ENCODE measurements at regions not wholly inside any gene's neighbourhood (a gene's known extent, or its start where the extent isn't known, plus 50 kb on each side); places are given as distances from the start of the nearest gene placed in this dataset.

- TF ChIP-seq CREB1 (IDR thresholded peaks at IDR 0.05; ENCODE audit: low read depth) (no peak), TEAD4 (IDR thresholded peaks at IDR 0.05) (no peak), EGR1 (IDR thresholded peaks at IDR 0.05) (no peak), NFIC (IDR thresholded peaks at IDR 0.05) (no peak)
Observed at GRCh38 chr2:83459456-83459855, 999.6 kb downstream of the SUCLG1 start.

DNA sequence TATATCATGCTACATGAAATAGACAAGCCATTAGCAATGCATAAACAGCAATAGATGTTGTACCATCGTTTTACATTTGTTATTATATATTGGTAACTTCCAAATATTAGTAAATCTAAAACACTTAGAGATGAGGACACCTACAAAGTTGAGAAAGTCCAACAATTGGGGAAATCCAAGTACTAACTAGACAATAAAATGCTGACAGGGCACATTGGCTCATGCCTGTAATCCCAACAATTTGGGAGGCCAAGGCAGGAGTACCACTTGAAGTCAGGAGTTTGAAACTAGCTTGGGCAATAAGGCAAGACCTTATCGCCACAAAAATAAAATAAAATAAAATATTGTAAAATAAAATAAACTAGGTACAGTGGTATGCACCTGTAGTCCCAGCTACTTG lies 1023.1 kb downstream of the SUCLG1 start:
- TF ChIP-seq FOXM1 (IDR thresholded peaks at IDR 0.05; ENCODE audit: borderline replicate concordance, low read depth) (no peak), TAF1 (IDR thresholded peaks at IDR 0.05; ENCODE audit: low read depth) (no peak), EGR1 (IDR thresholded peaks at IDR 0.05) (no peak), TEAD4 (IDR thresholded peaks at IDR 0.05) (no peak), EP300 (IDR thresholded peaks at IDR 0.05; ENCODE audit: borderline replicate concordance) (no peak), ZBTB7A (IDR thresholded peaks at IDR 0.05; ENCODE audit: low read depth) (no peak), CREB1 (IDR thresholded peaks at IDR 0.05; ENCODE audit: low read depth) (no peak), CEBPB (IDR thresholded peaks at IDR 0.05) (no peak)

DNA sequence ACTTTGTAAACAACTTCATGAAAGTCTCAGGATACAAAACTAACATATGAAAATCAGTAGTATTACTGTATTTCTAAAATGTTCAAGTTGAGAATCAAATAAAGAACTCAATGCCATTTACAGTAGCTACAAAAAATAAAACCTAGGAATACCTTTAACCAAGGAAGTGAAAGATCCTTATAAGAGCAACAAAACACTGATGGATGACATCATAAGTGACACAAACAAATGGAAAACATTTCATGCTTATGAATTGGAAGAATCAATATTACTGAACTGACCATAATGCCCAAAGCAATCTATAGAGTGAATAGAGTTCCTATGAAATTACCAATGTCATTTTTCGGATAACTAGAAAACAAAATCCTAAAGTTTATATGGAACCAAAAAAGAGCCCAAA lies 1038.1 kb downstream of the SUCLG1 start:
- TF ChIP-seq TEAD4 (IDR thresholded peaks at IDR 0.05) = no peak
- no peak for TF ChIP-seq EP300 (IDR thresholded peaks at IDR 0.05; ENCODE audit: borderline replicate concordance)
- no peak for TF ChIP-seq YY1 (IDR thresholded peaks at IDR 0.05; ENCODE audit: low read depth)
- TF ChIP-seq, protein P1, sequence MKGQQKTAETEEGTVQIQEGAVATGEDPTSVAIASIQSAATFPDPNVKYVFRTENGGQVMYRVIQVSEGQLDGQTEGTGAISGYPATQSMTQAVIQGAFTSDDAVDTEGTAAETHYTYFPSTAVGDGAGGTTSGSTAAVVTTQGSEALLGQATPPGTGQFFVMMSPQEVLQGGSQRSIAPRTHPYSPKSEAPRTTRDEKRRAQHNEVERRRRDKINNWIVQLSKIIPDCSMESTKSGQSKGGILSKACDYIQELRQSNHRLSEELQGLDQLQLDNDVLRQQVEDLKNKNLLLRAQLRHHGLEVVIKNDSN (IDR thresholded peaks at IDR 0.05) = no peak
- TF ChIP-seq EGR1 (IDR thresholded peaks at IDR 0.05) = no peak
- TF ChIP-seq NFIC (IDR thresholded peaks at IDR 0.05) = no peak
- no peak for TF ChIP-seq FOXM1 (IDR thresholded peaks at IDR 0.05; ENCODE audit: borderline replicate concordance, low read depth)
- no peak for TF ChIP-seq CEBPB (IDR thresholded peaks at IDR 0.05)
- no peak for TF ChIP-seq MAX (IDR thresholded peaks at IDR 0.05)
- TF ChIP-seq CREB1 (IDR thresholded peaks at IDR 0.05; ENCODE audit: low read depth) = no peak

DNA sequence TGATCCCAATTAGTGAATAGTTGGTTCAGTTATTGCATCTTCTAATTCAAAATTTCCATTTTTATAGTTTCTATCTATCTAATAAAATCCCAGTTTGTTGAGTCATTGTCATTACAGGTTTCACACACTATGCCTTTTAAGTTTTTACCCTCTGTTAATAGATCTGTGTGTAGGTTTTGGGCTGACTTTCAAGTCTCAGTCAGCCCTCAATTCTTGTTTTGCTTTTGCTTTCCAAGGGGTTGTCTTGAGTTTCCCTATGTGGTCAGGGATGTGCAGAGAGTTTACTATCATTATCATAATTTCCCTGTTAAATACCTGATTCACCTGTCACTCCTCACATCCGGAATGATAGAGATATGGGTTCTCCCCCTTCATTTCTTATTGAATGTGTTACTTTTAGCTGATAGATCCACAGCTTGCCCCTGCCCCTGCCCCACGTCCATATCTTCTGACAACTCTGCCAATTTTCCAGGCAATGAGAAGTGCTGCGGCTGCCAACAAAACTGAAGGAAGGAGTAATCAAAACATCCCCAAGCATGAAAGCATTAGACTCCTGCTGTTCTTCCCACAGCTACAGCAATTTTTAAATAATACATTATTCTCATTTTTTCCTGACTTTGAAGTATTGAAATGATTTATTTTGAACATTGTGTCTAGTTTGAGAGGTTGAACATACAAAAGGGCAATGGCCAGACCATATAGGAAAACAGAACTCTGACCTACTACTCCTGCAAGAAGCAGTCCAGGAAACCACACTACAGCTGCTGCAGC lies 1064.8 kb downstream of the SUCLG1 start:
- TF ChIP-seq YY1 (IDR thresholded peaks at IDR 0.05; ENCODE audit: low read depth) = no peak
- TF ChIP-seq TAF1 (IDR thresholded peaks at IDR 0.05; ENCODE audit: low read depth) = no peak
- no peak for TF ChIP-seq EGR1 (IDR thresholded peaks at IDR 0.05)
- TF ChIP-seq REST (IDR thresholded peaks at IDR 0.05; ENCODE audit: low read depth) = no peak
- no peak for TF ChIP-seq FOXM1 (IDR thresholded peaks at IDR 0.05; ENCODE audit: borderline replicate concordance, low read depth)
- TF ChIP-seq TEAD4 (IDR thresholded peaks at IDR 0.05) = no peak
- TF ChIP-seq ZBTB7A (IDR thresholded peaks at IDR 0.05; ENCODE audit: low read depth) = no peak
- TF ChIP-seq CEBPB (IDR thresholded peaks at IDR 0.05) = no peak
- TF ChIP-seq TCF12 (IDR thresholded peaks at IDR 0.05; ENCODE audit: low read depth) = no peak
- no peak for TF ChIP-seq EP300 (IDR thresholded peaks at IDR 0.05; ENCODE audit: borderline replicate concordance)
- TF ChIP-seq, protein P1 (IDR thresholded peaks at IDR 0.05) = no peak
- no peak for TF ChIP-seq RAD21 (IDR thresholded peaks at IDR 0.05; ENCODE audit: low read depth)
- TF ChIP-seq NFIC (IDR thresholded peaks at IDR 0.05) = no peak

- TF ChIP-seq FOXM1 (IDR thresholded peaks at IDR 0.05; ENCODE audit: borderline replicate concordance, low read depth) = no peak
- TF ChIP-seq RAD21 (IDR thresholded peaks at IDR 0.05; ENCODE audit: low read depth) = no peak
- TF ChIP-seq REST (IDR thresholded peaks at IDR 0.05; ENCODE audit: low read depth) = no peak
- TF ChIP-seq ZBTB7A (IDR thresholded peaks at IDR 0.05; ENCODE audit: low read depth) = no peak
- no peak for TF ChIP-seq CREB1 (IDR thresholded peaks at IDR 0.05; ENCODE audit: low read depth)
- no peak for TF ChIP-seq TEAD4 (IDR thresholded peaks at IDR 0.05)
- TF ChIP-seq, protein P1 (IDR thresholded peaks at IDR 0.05) = no peak
Observed at GRCh38 chr2:83388804-83389203, 1070.3 kb downstream of the SUCLG1 start.

DNA sequence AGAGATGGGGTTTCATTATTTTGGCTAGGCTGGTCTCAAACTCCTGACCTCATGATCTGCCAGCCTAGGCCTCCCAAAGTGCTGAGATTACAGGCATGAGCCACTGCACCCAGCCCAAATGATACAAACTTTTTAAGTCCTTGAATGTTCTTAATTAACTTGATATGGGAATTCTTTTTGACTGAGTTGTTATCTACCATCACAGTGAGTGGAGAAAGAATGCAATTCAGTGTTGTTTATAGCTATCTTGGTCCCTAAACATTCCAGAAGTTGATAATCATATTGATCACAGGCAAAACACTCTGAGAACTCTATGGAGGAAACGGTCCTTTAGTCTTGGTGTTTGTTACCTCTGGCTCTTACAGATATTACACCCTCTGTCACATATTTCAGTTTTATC lies 1072.5 kb downstream of the SUCLG1 start:
- no peak for TF ChIP-seq MAX (IDR thresholded peaks at IDR 0.05)
- TF ChIP-seq REST (IDR thresholded peaks at IDR 0.05; ENCODE audit: low read depth) = no peak
- no peak for TF ChIP-seq YY1 (IDR thresholded peaks at IDR 0.05; ENCODE audit: low read depth)
- no peak for TF ChIP-seq TAF1 (IDR thresholded peaks at IDR 0.05; ENCODE audit: low read depth)
- TF ChIP-seq FOXM1 (IDR thresholded peaks at IDR 0.05; ENCODE audit: borderline replicate concordance, low read depth) = no peak
